Psoas muscle (tissue), 7 donors: ENCODE measurements at regions not wholly inside any gene's neighbourhood (a gene's known extent, or its start where the extent isn't known, plus 50 kb on each side); places are given as distances from the start of the nearest gene placed in this dataset.

Experiments
- ATAC-seq, 4 donors: fragments of 200-7000 bp; cut with Tn5 transposase; one replicate each; pipeline ENCODE4 v1.9.1; 2020; ENCODE audit warnings: moderate library complexity in 3 of 4, mild to moderate bottlenecking in 2 of 4
- DNase-seq, 2 donors: peaks; one replicate each; pipeline ENCODE4 v3.0.0-alpha.2; 2020
- H3K27ac ChIP-seq: fragments of 200-600 bp; one replicate; pipeline ENCODE4 v1.8.0; 2022
- H3K27me3 ChIP-seq, 3 donors: fragments of 200-600 bp in 1 of 3; one replicate each; pipeline versions ENCODE4 v1.6.1 to v1.8.0; 2013 to 2022; ENCODE audit warnings: low read length in 2 of 3, mild to moderate bottlenecking in 2 of 3, moderate library complexity in 1 of 3; ENCODE audit not compliant: insufficient read depth in 3 of 3
- H3K36me3 ChIP-seq, 2 donors: fragments of 200-600 bp in 1 of 2; one replicate each; pipeline versions ENCODE4 v1.6.1 to v1.8.0; 2013 to 2022; ENCODE audit warnings: low read depth in 1 of 2, mild to moderate bottlenecking in 1 of 2, moderate library complexity in 1 of 2; ENCODE audit not compliant: insufficient read depth in 1 of 2
- H3K4me1 ChIP-seq: fragments of 200-600 bp; one replicate; pipeline ENCODE4 v1.8.0; 2022
- H3K4me3 ChIP-seq: fragments of 200-600 bp; one replicate; pipeline ENCODE4 v1.8.0; 2022; ENCODE audit warnings: mild to moderate bottlenecking
- H3K9me3 ChIP-seq: fragments of 200-600 bp; one replicate; pipeline ENCODE4 v1.8.0; 2022
- WGBS, 3 donors: extraction: QIAGEN DNeasy Blood & Tissue Kit; methylation state at CpG; one replicate each; pipeline versions ENCODE4 v1.1.6 to v1.1.7; 2013; 5-methylcytosine and 5-hydroxymethylcytosine counted together
- intact Hi-C, 2 donors: fragments of 100-400 bp; cut with DNase I; formaldehyde crosslinking; loops; one replicate each; pipeline versions ENCODE4 v1.11.0 to v1.14.2; 2022
- TF ChIP-seq, protein P1 (sequence below): fragments of 200-600 bp; IDR thresholded peaks from one replicate; pipeline ENCODE4 v1.8.0; 2022; ENCODE audit warnings: antibody characterized with exemption
- donor health status: healthy with polysubstance abuse.
- donor health status: DM: no; HTN: no; CAD: no; lungs with moderate emphysema.
- donor health status: Bipolar disorder and iron deficiency.
- donor health status: healthy.
- donor health status: DM: yes; HTN: yes; CAD: no.
- donor health status: DM: no; HTN: no; CAD: no.
- donor health status: DM: yes; HTN: yes; CAD: no.

DNA sequence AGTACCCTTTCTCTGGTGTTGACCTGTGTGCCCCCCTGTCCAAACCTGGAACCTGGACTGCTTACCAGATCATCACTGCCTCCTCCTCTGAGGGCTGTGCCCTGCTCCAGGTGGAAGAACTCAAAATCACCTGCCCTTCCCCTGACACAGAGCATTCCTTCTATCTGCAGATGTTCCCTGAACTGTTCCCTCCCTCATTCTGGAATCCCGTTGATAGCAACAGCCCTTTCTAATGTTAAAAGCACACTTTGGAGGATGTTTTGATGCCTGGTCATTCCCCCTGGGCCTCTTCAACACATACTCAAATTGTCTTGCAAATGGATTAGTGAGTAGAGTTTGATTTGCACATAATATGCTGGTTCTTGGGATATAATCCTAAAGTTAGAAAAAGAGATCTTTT lies 225.8 kb downstream of the FGF13 start:
- Histone ChIP-seq H3K36me3 (no peaks in the 10 kb centered on the region), H3K27ac (no peak overlapping the region), H3K9me3 (no peaks in the 10 kb centered on the region), H3K27me3 (no peaks in the 10 kb centered on the region), H3K4me1 (no peaks in the 10 kb centered on the region), H3K4me3 (no peak overlapping the region)
- DNase-seq, result no peak
- no peak for ATAC-seq
- 0 to 25% (median 18%) methylated on average over 1 of the region's 1 CpG for WGBS, 3 donors
- intact Hi-C loops, result no loop called here
- TF ChIP-seq, protein P1, sequence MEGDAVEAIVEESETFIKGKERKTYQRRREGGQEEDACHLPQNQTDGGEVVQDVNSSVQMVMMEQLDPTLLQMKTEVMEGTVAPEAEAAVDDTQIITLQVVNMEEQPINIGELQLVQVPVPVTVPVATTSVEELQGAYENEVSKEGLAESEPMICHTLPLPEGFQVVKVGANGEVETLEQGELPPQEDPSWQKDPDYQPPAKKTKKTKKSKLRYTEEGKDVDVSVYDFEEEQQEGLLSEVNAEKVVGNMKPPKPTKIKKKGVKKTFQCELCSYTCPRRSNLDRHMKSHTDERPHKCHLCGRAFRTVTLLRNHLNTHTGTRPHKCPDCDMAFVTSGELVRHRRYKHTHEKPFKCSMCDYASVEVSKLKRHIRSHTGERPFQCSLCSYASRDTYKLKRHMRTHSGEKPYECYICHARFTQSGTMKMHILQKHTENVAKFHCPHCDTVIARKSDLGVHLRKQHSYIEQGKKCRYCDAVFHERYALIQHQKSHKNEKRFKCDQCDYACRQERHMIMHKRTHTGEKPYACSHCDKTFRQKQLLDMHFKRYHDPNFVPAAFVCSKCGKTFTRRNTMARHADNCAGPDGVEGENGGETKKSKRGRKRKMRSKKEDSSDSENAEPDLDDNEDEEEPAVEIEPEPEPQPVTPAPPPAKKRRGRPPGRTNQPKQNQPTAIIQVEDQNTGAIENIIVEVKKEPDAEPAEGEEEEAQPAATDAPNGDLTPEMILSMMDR, result no peak

DNA sequence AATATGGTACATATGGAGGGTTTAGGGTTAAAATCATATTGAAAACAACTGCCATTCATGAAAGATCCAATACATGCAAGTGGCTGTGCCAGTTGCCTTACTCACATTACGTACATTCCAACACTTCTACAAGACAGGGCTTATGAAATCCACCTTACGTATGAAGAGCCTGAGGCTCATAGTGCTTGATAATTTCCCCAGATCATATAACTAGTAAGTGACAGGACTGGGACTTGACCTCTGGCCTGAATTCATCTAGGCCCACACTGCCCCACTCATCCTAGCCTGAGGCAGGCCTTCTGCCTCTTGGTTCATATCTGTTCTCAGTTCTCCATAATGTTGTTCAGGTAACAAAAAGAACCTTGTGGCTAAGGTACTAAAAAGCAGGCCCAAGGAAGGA lies 226.3 kb downstream of the FGF13 start:
- Histone ChIP-seq H3K9me3 (no peaks in the 10 kb centered on the region), H3K27ac (no peak overlapping the region), H3K27me3 (no peaks in the 10 kb centered on the region), H3K4me3 (no peak overlapping the region), H3K4me1 (no peaks in the 10 kb centered on the region), H3K36me3 (no peaks in the 10 kb centered on the region)
- TF ChIP-seq, protein P1, result no peak
- intact Hi-C loops, result no loop called here
- 38 to 75% (median 66%) methylated on average over 2 of the region's 2 CpGs for WGBS, 3 donors
- ATAC-seq (peak in 3 of 4 donors; percentile 48 to 65 (median 54)), DNase-seq (no peak)

DNA sequence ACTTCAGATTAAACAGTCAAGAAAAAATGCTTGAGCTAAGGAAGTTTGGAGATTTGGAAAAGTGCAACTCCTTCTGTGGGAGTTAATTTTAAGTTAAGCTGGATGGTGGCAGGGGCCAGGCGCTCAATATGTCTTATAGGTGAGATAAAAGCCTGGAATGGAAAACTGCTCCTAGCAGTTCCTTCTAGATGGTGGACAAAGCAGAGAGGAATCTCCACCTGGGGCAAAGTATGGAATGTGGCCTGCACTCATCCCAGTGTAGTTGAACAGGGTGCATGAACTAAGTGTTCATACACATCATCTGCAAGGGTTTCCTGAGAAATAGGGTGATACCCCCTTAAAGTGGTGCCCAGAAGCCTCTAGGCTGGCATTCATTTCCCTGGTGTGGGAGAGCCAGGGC lies 227.1 kb downstream of the FGF13 start:
- H3K27ac ChIP-seq, result no peak overlapping the region
- no peaks in the 10 kb centered on the region for H3K27me3 ChIP-seq
- no peaks in the 10 kb centered on the region for H3K9me3 ChIP-seq
- ATAC-seq, result no peak
- TF ChIP-seq, protein P1, result no peak
- H3K36me3 ChIP-seq, result no peaks in the 10 kb centered on the region
- no peak overlapping the region for H3K4me3 ChIP-seq
- WGBS, 3 donors, result 87 to 97% (median 93%) methylated on average over 1 of the region's 1 CpG
- intact Hi-C loops, result no loop called here
- no peaks in the 10 kb centered on the region for H3K4me1 ChIP-seq
- DNase-seq, result no peak

DNA sequence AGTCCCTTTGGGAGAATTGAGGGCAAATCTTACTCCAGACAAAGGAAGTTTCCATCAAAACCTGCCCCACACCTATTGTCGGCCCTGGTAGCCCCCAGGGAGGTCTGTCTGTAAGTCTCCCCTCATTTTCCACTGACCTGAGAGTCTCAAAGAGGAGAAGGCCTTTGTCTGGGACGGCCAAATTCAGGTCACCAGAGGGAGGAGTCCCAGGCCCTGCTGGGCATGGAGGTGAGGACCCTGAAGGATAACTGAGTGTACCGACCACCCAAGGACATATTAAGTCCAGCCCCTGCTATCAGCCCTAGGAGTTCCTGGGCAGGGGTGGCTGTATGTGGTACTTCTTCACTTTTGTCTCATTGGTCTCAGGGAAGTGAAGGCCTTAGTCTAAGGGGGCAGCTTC lies 229.9 kb downstream of the FGF13 start:
- no peaks in the 10 kb centered on the region for H3K4me1 ChIP-seq
- ATAC-seq, result no peak

DNA sequence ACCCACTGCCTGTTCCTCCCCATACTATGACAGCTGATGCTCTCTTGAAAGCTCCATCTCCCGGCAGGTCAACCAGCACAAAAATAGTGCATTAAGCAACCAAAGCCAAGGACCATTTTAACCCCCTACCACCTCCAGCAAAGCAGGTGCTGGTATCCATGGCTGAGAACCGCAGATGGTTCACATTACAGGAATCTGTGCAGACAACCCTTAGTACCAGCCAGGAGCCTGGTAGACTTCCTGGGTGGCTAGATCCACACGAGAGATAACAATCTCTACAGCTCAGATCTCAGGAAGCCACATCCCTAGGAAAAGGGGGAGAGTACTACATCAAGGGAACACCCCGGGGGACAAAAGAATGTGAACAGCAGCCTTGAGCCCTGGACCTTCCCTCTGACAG lies 248.0 kb downstream of the FGF13 start:
- Histone ChIP-seq H3K36me3 (no peaks in the 10 kb centered on the region), H3K27me3 (no peaks in the 10 kb centered on the region), H3K9me3 (no peaks in the 10 kb centered on the region), H3K27ac (no peak overlapping the region), H3K4me3 (no peak overlapping the region), H3K4me1 (no peaks in the 10 kb centered on the region)
- ATAC-seq (no peak), DNase-seq (no peak)
- WGBS, 3 donors, result 73 to 76% (median 73%) methylated on average over 4 of the region's 4 CpGs
- TF ChIP-seq, protein P1, result no peak
- intact Hi-C loops, result no loop called here

More for the DNA sequence above, 229.9 kb downstream of the FGF13 start:
- Histone ChIP-seq H3K4me3 (no peak overlapping the region), H3K9me3 (no peaks in the 10 kb centered on the region), H3K27ac (no peak overlapping the region), H3K36me3 (no peaks in the 10 kb centered on the region), H3K27me3 (no peaks in the 10 kb centered on the region)
- no peak for DNase-seq
- 59 to 85% (median 82%) methylated on average over 2 to 3 of the region's 3 CpGs for WGBS, 3 donors
- TF ChIP-seq, protein P1, result no peak
- intact Hi-C loops, result no loop called here
